ENCODE measurements at regions not wholly inside any gene's neighbourhood (a gene's known extent, or its start where the extent isn't known, plus 50 kb on each side); places are given as distances from the start of the nearest gene placed in this dataset.

- in situ Hi-C loops (cut with MboI; ENCODE audit: low pct_unique_long_range_greater_than_20kb, low sequenced_read_pairs, unreplicated experiment): no loop called here
- TF ChIP-seq CTCF (IDR thresholded peaks at IDR 0.05; ENCODE audit: extremely low read depth, insufficient read depth, missing control alignments): no peak
Observed at GRCh38 chr4:13984991-13985800, 357.7 kb upstream of the BOD1L1 start.

GRCh38 chr4:13985837-13986236, 358.3 kb upstream of the BOD1L1 start:
- DNase-seq (ENCODE audit: low spot score): no peak
- no peak for TF ChIP-seq CTCF (IDR thresholded peaks at IDR 0.05; ENCODE audit: extremely low read depth, insufficient read depth, missing control alignments)
- in situ Hi-C loops (cut with MboI; ENCODE audit: low pct_unique_long_range_greater_than_20kb, low sequenced_read_pairs, unreplicated experiment): no loop called here

More at GRCh38 chr4:13984991-13985800, 357.7 kb upstream of the BOD1L1 start:
- DNase-seq (ENCODE audit: low spot score): no peak

DNA sequence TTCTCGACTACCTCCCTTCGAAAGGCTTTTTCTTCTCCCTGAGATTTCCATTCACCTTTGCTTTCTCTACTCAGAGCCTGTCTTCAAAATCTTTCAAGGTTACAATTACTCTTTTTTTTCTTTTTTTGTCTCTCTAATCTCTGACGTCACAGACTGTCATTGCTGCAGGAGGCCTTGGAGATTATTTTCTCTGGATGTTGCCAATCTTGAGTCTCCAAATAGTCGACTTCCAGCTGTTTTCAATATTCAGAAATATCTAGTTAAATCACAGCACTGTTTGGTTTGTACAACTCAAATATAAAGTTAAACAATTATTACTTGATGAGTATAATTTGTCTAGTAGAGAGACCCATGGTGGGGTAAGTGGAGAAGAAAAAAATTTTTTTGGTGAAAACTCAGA, 359.0 kb upstream of the BOD1L1 start:
- in situ Hi-C loops (cut with MboI; ENCODE audit: low pct_unique_long_range_greater_than_20kb, low sequenced_read_pairs, unreplicated experiment): no loop called here
- no peak for TF ChIP-seq CTCF (IDR thresholded peaks at IDR 0.05; ENCODE audit: extremely low read depth, insufficient read depth, missing control alignments)
- no peak for DNase-seq (ENCODE audit: low spot score)

DNA sequence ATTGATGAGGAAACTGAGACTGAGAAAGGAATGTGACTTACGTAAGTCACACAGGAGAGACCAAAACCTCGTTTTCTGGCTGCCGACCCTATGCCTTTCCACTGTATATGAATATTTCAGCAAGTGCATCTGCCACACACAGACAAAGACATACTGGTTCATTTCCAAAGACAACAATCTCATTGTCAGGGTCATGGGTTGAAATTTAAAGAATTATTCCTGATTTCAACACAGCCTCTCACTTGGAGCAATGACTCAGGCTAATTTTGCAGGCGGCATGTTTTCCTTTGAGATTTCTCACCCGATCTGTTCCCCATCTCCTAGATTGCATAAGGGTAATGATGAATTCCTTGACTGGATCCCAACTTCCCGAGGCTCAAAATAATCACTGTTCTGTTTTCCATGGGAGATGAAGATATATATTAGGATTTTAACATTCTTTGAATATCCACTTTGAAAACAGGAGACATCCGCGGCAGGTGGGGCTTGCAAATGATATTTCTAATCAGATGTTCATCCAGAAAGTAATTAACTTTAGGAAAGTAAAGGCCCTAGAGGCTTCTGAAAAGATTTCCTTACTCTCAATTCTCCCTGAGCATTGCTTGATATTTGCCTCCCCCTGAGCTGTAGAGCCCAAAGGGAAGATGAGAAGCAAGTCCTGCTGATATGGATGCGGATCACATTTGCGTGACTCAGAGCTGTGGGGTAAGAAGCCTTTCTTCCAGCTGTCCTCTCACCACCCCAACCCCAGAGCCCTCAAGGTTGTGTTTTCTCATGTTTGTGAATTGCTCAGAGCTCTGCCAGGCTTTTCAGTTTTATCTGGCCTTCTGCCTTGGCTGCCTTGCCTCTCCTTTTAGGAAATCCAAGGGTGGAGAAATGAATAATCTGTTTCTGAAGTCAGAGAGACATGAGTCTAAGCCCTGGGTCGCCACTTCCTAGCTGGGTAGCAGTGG, 361.1 kb upstream of the BOD1L1 start:
- TF ChIP-seq CTCF (IDR thresholded peaks at IDR 0.05; ENCODE audit: extremely low read depth, insufficient read depth, missing control alignments): no peak
- in situ Hi-C loops (cut with MboI; ENCODE audit: low pct_unique_long_range_greater_than_20kb, low sequenced_read_pairs, unreplicated experiment): no loop called here
- DNase-seq (ENCODE audit: low spot score): no peak

DNA sequence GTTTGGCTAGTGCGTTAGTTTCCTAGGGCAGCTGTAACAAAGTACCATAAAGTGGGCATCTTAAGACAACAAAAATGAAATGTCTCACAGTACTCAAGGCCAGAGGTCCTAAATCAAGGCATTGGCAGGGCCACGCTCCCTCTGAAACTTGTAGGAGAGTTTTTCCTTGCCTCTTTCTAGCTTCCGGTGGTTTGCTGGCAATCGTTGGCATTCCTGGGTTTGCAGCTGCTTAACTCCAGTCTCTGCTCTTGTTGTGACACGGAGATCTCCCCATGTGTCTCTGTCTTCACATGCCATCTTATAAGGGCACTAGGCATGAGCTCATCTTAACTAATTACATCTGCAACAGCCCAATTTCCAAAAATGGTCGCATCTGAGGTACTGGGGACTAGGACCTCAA, 362.0 kb upstream of the BOD1L1 start:
- in situ Hi-C loops (cut with MboI; ENCODE audit: low pct_unique_long_range_greater_than_20kb, low sequenced_read_pairs, unreplicated experiment): no loop called here
- no peak for DNase-seq (ENCODE audit: low spot score)

More for the DNA sequence above, 362.0 kb upstream of the BOD1L1 start:
- no peak for TF ChIP-seq CTCF (IDR thresholded peaks at IDR 0.05; ENCODE audit: extremely low read depth, insufficient read depth, missing control alignments)
